OCI-LY7 (cell line): ENCODE measurements at regions not wholly inside any gene's neighbourhood (a gene's known extent, or its start where the extent isn't known, plus 50 kb on each side); places are given as distances from the start of the nearest gene placed in this dataset.

Source experiments
- BruUV-seq: library from RNA; stranded (reverse); fragments of 400-500 nt; replicated peaks from 2 replicates; lab custom pipeline; 2021; lab: Mats Ljungman, UMichigan
- CTCF ChIA-PET: fragments of 300-600 bp; sonication (Branson Sonifier 250); formaldehyde crosslinking; loops from one replicate; lab custom pipeline; 2022; ENCODE audit warnings: antibody characterized with exemption; ENCODE audit not compliant: unreplicated experiment; lab: Charles Lee
- POLR2A ChIA-PET: fragments of 300-600 bp; sonication (Branson Sonifier 250); formaldehyde crosslinking; loops from one replicate; lab custom pipeline; 2022; ENCODE audit warnings: antibody characterized with exemption; lab: Charles Lee
- DNase-seq: peaks from one replicate; pipeline ENCODE4 v3.0.0-alpha.2; 2015; ENCODE audit warnings: low spot score
- H2AFZ ChIP-seq: fragments of 200-600 bp; sonication (generic), shearing (Covaris generic); 2 replicates; pipeline ENCODE4 v1.6.1; 2014; ENCODE audit warnings: mild to moderate bottlenecking, antibody characterized with exemption, low read length, moderate library complexity
- H3K27ac ChIP-seq: fragments of 200-600 bp; sonication (generic); 2 replicates; pipeline ENCODE4 v1.5.1; 2014; ENCODE audit warnings: mixed run types, low read depth, mild to moderate bottlenecking, moderate library complexity, low read length, inconsistent platforms; ENCODE audit not compliant: poor library complexity, severe bottlenecking
- H3K36me3 ChIP-seq: fragments of 200-600 bp; sonication (generic); 2 replicates; pipeline ENCODE4 v1.6.1; 2014; ENCODE audit warnings: mild to moderate bottlenecking, antibody characterized with exemption, low read length, moderate library complexity, mixed read lengths; ENCODE audit not compliant: insufficient read depth
- H3K4me1 ChIP-seq: fragments of 200-600 bp; sonication (generic); 2 replicates; pipeline ENCODE4 v1.5.1; 2014; ENCODE audit warnings: mild to moderate bottlenecking, low read length; ENCODE audit not compliant: insufficient read depth, poor library complexity, severe bottlenecking
- H3K4me2 ChIP-seq: fragments of 200-600 bp; sonication (generic); 2 replicates; pipeline ENCODE4 v1.6.1; 2014; ENCODE audit warnings: mild to moderate bottlenecking, low read length
- H3K4me3 ChIP-seq: fragments of 200-600 bp; sonication (generic); 2 replicates; pipeline ENCODE4 v1.5.1; 2014; ENCODE audit warnings: mild to moderate bottlenecking, low read depth, low read length; ENCODE audit not compliant: poor library complexity, severe bottlenecking
- H3K79me2 ChIP-seq: fragments of 200-600 bp; sonication (generic); 2 replicates; pipeline ENCODE4 v1.6.1; 2016; ENCODE audit warnings: low read depth, mild to moderate bottlenecking, low read length, moderate library complexity, mixed read lengths; ENCODE audit not compliant: insufficient read depth
- H3K9me2 ChIP-seq: fragments of 200-600 bp; sonication (generic); 2 replicates; pipeline ENCODE4 v1.6.1; 2016; ENCODE audit warnings: mild to moderate bottlenecking, low read length, mixed read lengths; ENCODE audit not compliant: insufficient read depth
- H3K9me3 ChIP-seq: fragments of 200-600 bp; sonication (generic); 2 replicates; pipeline ENCODE4 v1.6.1; 2014; ENCODE audit warnings: mild to moderate bottlenecking, mixed run types, low read length, mixed read lengths
- H4K20me1 ChIP-seq: fragments of 200-600 bp; sonication (generic); 2 replicates; pipeline ENCODE4 v1.6.1; 2014; ENCODE audit warnings: mild to moderate bottlenecking, antibody characterized with exemption, low read length, moderate library complexity, mixed read lengths; ENCODE audit not compliant: insufficient read depth
- CTCF ChIP-seq: fragments of 200-600 bp; sonication (generic); conservative IDR thresholded peaks from 2 replicates; pipeline ENCODE4 v1.5.1; 2014; ENCODE audit warnings: mild to moderate bottlenecking, antibody characterized with exemption, low read length, moderate library complexity, mixed read lengths
- EZH2phosphoT487 ChIP-seq: fragments of 200-600 bp; sonication (generic); IDR thresholded peaks from 2 replicates; pipeline ENCODE4 v1.6.1; 2018; ENCODE audit warnings: low read depth, borderline replicate concordance, mild to moderate bottlenecking, mixed run types, antibody characterized with exemption, low read length, moderate library complexity, mixed read lengths
- intact Hi-C: fragments of 100-400 bp; cut with micrococcal nuclease; formaldehyde crosslinking; loops from one replicate; pipeline ENCODE4 v1.10.0; 2022; ENCODE audit not compliant: unreplicated experiment

DNA sequence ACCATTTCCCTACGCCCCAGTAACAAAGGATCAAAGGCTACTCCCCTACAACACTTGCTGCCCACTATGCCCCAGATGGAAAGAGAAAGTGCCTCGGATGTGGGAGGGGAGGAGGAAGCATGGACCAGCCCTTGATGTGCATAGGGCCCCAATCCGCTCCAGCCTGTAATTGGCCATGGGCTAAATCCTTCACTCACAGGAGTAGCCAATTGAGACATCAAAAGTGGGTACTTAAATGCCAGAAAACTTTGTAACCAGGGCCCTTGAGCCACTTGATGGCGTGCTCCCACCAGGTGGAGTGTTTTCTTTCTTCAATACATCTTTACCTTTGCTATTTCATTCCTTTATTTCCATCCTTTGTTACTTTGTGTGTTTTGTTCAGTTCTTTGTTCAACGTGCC lies 500.5 kb upstream of the LRRN3 start:
- BruUV-seq: no TSS peak
- intact Hi-C loops: no loop called here
- Histone ChIP-seq H3K4me2 (no peak overlapping the region), H3K9me3 (no peaks in the 10 kb centered on the region), H3K4me1 (no peaks in the 10 kb centered on the region), H3K79me2 (no peaks in the 10 kb centered on the region), H3K36me3 (no peaks in the 10 kb centered on the region), H3K27ac (no peak overlapping the region), H3K9me2 (no peaks in the 10 kb centered on the region), H2AFZ (no peak overlapping the region), H3K4me3 (no peak overlapping the region), H4K20me1 (no peaks in the 10 kb centered on the region)
- no peak for DNase-seq
- ChIA-PET CTCF (no interaction called here), POLR2A (no interaction called here)
- TF ChIP-seq EZH2phosphoT487: no peak
- no peak for TF ChIP-seq CTCF

- Histone ChIP-seq H3K9me2 (no peaks in the 10 kb centered on the region), H4K20me1 (no peaks in the 10 kb centered on the region), H3K36me3 (no peaks in the 10 kb centered on the region), H3K79me2 (no peaks in the 10 kb centered on the region), H2AFZ (no peak overlapping the region), H3K4me2 (no peak overlapping the region), H3K4me1 (no peaks in the 10 kb centered on the region), H3K4me3 (no peak overlapping the region), H3K9me3 (no peaks in the 10 kb centered on the region), H3K27ac (no peak overlapping the region)
- no peak for DNase-seq
- POLR2A ChIA-PET: interaction anchor here (1.0 kb wide), 1 partner anchor 83 kb away, joined by 3 read pairs; no protein-coding TSS in a partner anchor
- TF ChIP-seq CTCF: no peak
- no peak for TF ChIP-seq EZH2phosphoT487
- intact Hi-C loops: no loop called here
- BruUV-seq: no TSS peak
- CTCF ChIA-PET: no interaction called here
Measured at GRCh38 chr7:110591341-110591740, 499.6 kb upstream of the LRRN3 start.

- Histone ChIP-seq H3K9me2 (no peaks in the 10 kb centered on the region), H3K27ac (no peak overlapping the region), H3K4me2 (no peak overlapping the region), H3K4me3 (no peak overlapping the region), H3K79me2 (no peaks in the 10 kb centered on the region), H3K4me1 (no peaks in the 10 kb centered on the region), H3K9me3 (no peaks in the 10 kb centered on the region), H4K20me1 (no peaks in the 10 kb centered on the region), H3K36me3 (no peaks in the 10 kb centered on the region), H2AFZ (no peak overlapping the region)
- intact Hi-C loops: no loop called here
- CTCF ChIA-PET: no interaction called here
- no peak for TF ChIP-seq CTCF
- no peak for TF ChIP-seq EZH2phosphoT487
- DNase-seq: no peak
- no TSS peak for BruUV-seq
- POLR2A ChIA-PET: no interaction called here
Measured at GRCh38 chr7:110592557-110592956, 498.4 kb upstream of the LRRN3 start.
